IPS DF 19.7 (cell line): ENCODE measurements at regions not wholly inside any gene's neighbourhood (a gene's known extent, or its start where the extent isn't known, plus 50 kb on each side); places are given as distances from the start of the nearest gene placed in this dataset.

Experiments used
- DNase-seq: peaks from one replicate; pipeline ENCODE4 v3.0.0-alpha.2; 2013; ENCODE audit warnings: low read depth, low spot score

DNA sequence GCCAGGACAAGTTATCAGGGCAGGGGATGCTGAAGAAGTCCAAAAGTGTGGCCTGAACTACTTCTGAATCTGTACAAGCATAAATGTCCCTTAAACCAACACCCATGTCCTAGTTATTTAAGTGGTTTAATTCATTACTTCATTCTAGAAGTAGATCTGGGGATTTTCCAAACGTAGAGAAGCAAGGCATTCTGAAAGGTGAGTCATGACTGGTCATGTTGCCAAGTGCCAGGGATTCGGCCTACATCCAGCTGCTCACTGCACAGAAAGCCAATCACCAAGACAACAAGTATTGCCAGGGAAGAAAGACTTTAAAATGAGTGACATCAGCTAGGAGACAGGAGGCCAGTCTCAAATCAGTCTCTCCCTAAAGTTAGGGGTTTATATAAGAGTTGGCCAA, 396.6 kb downstream of the GABRB3 start:
- no peak for DNase-seq

DNA sequence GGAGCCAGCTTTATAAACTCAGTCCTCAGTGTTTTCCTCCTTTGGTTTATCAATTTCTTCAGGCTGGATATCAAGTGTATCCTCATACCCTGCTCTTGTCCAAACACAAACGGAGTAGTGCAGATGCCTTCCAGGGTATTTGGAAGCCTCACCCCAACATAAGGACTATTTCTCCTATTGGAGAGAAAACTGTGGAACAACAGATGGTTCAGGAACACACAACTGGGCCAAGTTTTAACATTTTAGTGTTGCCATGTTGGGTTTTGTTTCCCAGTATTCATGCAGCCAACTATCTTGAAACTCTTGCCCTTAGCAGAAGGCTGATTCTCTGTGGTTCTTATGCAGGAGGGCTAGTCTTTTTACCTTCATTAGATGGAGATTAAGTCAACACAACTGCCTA, 398.1 kb downstream of the GABRB3 start:
- no peak for DNase-seq

DNA sequence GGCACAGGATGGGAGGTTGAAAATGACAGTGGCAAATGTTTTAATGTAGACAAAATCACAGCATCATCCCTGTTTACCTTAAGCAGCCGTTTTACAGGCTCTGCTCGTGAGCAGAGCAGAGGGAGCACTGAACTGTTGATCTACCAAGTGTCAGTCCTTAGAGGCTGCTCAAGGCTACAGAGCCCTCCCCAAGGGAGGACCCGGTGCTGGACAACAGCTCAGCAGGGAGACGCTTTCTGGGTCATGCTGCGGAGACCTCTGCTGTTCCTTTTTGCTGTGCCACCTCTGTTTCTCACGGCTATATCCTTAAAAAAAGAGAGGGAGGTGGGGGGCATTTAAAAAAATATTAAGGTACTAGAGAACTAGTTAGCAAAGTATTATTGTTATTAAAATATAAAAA, 400.2 kb downstream of the GABRB3 start:
- DNase-seq = no peak

DNA sequence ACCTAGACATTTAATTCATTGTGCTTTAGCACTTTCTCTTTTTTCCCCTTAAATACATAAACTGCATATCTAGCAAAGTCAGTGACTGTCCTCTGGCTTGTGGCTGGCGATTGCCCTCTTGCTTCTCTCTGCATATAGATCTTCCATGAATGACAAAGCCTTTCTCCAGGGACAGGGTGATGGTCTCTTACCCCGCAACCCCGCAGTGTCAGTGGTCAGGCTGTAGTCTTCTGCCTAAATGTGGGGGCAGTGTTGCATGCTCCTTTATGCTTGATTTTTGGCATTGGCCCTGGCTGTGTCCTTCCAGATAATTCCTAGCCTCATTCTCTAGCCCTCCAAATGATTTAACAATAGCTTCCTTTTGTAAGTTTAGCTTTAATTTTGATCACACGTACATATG, 407.8 kb downstream of the GABRB3 start:
- DNase-seq = no peak

DNA sequence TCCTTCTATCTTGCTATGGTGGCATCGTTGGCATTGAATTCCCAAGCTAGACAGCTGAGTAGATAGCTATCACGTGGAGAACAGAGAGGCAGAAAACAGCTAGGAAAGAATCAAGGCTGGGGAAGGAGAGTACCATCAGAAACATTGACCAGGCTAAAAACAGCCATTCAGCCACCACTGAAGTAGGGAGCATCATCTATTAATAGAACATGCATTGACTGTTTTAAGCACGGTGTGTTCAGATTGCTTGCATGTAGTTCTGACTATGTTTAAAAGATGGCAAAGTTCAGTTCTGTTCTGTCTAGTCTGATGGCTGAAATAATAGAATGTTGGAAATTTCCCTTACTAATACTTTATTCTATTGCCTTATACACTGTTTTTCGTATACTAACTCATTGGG, 413.0 kb downstream of the GABRB3 start:
- DNase-seq = no peak

DNA sequence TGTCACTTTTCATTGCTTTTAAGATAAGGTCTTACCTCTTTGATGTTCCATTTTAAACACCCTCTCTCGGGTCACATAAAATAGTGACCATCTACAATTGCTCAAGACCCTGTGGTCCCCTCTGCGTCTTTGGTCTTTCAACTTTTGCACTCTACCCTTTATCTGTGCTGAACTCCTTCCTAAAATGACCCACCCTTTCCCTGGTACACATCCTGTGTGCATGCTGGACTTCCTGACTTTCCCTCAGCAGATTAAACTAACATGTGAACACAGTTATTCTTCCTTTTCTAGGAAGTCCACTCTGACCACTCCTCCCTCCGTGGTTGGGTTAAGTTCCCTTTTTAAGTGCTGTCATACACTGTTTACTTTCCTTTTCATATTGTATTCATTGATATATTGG, 414.2 kb downstream of the GABRB3 start:
- DNase-seq = no peak

DNA sequence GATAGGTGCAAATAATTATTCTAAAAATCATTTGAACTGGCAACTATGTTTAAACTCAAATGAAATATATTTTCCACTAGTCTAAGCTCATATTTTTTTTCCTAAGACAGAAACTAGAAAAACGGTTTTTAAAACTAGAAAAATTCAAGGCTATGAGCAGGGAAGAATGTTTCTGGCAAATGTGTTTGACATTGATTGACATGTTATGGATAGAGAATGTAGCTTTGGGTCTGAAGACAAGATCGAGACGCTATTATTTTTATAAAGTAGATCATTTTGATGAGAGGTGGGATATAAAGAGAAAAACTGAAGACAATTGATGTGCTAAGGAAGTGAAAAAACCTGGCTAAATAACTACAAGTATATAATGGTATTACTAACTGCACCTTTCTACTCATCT, 415.2 kb downstream of the GABRB3 start:
- no peak for DNase-seq

DNA sequence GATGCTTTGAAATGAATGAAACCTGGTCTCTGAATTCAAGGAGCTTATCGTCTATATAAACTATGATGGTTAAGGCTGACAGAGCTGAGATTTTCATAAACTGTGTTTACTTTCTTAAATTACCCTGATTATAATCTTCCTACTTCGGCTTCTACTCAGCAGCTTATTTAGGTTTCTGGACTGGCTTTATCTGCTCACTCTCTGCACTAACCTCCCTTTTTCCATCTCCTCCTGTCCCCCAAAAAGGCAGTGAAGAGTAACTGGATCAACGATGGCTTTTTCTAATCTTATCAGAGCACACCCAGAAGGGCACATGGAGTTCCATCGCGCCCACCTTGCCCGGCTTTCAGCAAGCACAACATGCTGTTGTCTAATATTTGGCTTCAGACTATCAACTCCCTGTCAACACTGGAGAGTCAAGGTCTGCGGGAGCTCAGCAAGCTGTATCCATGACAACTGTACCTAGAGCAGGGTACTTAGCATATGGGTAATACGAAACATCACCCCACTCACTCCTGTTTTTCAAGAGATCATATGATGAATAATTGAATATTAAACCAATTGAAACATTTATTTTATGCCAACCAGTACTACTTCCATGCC, 417.3 kb downstream of the GABRB3 start:
- DNase-seq = no peak

DNA sequence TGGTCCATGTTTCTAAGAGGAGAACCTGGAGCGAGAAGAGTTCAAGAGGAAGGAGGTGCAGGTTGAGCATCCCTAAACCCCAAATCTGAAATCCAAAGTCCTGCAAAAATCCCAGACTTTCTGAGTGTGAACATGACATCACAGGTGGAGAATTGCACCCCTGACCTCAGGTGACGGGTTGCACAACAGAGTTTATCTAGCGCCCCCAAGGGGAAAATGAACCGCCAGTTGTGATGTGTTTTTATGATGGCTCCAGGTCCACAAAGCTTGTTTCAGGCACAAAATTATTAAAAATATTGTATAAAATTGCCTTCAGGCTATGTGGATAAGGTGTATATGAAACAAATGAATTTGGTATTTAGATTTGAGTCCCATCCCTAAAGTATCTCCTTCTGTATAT, 420.0 kb downstream of the GABRB3 start:
- no peak for DNase-seq

DNA sequence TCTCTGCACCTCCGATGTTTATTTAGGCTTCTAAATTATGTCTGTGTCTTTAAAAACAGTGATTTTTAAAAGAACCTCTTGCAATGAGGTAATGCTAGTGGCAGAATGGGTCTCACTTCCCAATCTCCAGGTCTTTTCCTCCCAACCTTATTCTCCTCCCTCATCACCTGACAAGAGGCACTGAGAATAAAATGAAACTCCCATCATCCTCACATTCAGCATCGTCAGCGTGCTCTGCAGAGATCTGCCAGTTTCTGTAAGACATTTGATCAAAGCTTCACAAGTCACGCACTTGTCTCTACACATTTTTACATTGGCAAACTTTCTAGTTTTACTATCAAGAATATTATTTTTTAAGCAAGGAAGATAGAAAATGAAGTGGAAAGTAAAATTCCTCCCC, 420.5 kb downstream of the GABRB3 start:
- no peak for DNase-seq

DNA sequence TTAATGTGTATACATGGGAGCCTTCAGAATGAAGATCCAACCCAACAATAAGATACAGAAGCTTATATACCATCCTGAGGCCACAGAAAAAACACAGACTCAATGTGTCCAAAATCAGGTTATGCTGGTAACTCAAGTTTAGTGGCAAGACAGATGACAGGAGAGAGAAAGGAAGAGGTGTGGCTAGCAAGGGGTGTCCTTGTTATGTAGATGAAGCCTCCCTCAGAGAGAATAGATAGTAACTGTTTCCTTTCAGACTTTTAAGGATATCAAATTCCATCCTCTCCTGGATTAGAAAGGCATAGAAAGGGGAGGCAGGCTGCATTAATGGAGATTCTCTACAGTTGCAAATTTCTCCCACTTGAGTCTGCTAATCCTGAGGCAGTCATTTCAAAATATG, 447.4 kb downstream of the GABRB3 start:
- peak; percentile 77 for DNase-seq

DNA sequence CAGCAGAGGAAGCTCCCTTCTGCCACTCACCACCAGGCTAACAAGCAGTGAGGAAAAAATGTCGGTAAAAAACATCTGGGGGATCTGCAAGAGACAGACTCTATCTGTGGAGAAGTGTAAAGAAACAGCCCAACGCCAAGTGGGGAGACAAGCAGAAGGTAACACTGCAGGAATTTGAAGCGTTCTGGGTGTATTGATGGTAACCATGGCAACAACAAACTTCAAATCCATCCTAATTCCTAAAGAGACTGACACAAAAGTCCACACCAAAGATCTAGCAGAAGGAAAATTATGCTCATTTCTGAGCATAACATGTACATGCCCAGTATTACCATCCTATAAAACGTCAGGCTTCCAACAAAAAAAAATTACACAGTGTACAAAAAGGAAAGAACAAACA, 449.3 kb downstream of the GABRB3 start:
- DNase-seq = no peak

DNA sequence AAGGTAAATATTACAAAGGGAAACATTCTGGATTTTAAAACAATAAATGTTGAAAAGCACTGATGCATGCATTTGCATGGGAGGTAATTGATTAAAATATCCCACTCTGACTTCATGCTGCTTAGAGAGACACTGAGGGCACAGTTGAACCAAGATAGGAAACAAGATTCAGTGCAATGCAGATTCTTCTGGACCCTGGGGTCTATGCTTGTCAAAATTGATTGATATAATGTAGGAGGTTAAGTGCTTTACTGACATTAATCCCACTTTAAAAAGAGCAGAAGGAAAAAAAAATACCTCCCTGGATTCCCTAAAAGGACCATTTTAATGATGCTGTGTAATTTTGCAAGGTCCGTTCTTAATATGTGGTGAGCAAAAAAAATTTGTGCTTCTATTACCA, 454.2 kb downstream of the GABRB3 start:
- DNase-seq = no peak

DNA sequence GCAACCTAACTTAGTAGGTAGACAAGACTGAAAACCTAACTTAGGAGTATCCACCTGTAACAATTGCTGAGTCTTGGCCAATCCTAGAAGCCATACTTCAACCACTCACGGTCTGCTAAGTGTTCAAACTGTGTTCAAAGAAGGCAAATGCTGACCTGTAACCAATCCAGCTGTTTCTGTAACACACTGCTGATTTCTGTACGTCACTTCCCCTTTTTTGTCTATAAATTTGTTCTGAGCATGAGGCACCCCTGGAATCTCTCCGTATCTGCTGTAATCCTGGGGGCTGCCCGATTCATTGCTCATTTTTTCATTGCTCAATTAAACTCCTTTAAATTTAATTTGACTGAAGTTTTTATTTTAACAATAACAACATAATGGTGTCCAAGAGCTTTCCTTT, 451.4 kb upstream of the ATP10A start:
- DNase-seq = no peak

DNA sequence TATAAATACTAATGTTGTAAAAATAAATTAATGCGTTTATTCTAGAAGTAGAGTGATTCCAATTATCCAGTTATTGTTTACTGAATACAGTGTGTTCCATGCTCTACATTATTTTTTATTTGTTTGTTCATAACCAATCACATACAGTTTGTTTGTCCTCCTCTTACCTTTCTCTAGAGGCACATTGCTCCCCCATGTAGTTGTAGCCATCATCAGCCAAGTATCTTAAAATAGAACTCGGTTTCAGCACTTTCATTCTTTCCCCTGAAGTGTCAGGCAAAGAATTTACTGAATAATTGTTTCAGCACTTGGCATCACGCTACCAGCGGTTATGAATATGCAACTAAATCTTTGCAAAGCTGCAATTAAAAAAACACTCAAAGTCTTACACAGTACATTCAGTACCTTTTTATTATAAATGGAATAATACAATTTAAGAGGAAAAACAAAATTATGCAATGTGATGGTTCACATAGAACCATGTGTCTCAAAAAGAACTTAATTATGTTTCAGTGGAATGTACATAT, 448.6 kb upstream of the ATP10A start:
- DNase-seq = no peak

DNA sequence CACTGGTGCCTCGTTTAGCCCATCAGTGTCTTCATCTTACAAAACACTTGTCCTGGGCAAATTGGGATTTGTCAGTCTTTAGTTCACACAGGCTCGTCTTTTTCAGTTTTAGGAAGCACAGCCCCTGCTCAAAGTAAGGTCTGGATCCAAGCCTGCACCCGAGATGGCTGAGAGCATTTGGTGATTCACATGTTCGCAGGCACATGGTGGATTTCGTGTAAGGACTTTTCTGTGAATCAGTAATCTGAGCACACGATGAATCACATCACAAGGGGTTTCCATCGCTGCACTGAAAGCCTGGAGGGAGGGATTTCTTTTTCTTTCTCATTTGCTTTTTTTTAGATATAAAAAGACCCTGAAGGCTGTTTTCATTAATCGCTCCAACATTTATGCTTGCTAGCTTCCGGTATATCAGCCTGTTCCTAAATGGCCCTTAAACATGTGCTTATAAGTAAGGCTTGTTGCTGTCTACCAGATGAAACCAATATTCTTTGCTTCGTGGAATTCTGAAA, 435.6 kb upstream of the ATP10A start:
- no peak for DNase-seq

DNA sequence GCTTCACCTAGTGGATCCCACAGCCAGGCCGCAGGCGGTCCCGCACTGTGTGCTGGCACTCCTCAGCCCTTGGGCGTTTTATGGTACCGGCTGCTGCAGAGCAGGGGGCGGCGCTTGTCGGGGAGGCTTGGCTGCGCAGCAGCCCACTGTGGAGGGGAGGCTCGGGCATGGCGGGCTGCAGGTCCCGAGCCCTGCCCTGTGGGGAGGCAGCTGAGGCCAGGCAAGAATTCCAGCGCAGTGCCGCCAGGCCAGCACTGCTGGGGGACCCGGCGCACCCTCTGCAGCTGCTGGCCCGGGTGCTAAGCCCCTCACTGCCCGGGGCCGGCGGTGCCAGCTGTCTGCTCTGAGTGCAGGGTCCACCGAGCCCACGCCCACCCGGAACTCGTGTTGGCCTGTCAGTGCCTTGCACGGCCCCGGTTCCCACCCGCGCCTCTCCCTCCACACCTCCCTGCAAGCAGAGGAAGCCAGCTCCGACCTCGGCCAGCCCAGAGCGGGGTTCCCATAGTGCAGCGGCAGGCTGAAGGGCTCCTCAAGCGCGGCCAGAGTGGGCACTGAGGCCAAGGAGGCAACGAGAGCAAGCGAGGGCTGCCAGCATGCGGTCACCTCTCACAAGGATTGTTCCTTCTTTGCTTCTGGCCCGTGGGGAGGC, 435.0 kb upstream of the ATP10A start:
- no peak for DNase-seq

DNA sequence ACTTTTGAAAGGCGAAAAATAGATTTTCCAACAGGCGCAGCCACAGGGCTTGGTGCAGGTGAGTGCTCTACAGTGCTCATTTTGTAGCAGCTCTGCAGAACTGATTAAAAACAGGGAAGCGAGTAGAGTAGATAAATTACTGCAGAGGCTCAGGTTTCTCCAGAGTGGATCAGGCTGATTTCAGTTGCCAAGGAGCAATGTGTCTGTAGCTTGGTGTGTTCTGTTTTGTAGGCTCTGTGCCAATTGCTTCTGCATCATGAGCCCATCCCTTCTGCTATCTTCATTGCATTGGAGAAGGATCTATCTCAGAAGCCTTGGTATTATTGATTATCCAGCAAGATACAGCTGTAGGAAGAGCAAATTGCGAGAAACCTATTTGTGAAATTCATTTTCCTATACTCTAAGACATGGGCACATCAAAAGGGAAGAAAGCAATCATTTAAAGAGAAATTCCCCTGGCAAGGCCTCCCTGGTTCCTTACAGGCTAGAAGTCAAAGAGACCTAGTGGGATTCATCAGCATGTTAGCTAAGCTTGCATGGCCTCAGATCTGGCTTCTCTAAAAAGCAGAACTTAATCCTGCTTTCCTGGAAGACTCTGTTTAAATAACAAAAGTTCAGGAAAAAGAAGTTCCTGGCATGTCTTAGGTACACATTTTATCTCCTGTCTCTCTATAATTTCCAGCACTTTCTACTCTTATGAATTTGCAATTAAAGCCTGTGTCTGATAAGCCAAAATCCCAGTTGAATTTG, 432.4 kb upstream of the ATP10A start:
- DNase-seq = no peak

DNA sequence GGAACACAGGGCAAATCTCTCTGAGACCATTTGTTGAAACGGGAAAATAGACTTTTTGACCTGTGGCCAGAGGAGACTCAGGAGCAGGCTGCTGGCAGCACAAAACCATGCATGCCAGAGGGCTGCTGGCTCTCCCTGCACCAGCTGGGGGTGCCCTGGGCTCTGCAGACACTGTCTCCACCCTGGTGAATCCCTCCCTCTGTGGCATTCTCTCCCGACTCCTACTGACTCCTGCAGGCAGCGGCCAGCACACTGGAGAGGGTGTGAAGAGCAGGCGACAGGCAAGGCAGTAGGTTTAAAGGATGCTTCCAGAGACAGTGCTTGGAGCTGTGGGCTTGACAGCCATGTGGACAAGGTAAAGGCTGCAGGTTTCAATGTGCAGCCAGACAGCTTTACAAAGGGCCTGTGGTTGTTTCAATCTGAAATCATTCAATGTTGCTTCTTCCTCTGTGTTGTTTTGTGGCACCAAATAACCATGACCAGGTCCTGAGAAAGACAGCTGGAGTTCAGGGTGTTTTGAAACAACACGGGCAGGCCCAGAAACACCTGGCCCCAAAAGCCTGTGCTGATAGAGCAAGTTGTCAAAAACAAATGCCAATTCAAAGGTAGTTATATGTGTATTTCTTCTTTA, 431.0 kb upstream of the ATP10A start:
- peak; percentile 56 for DNase-seq

DNA sequence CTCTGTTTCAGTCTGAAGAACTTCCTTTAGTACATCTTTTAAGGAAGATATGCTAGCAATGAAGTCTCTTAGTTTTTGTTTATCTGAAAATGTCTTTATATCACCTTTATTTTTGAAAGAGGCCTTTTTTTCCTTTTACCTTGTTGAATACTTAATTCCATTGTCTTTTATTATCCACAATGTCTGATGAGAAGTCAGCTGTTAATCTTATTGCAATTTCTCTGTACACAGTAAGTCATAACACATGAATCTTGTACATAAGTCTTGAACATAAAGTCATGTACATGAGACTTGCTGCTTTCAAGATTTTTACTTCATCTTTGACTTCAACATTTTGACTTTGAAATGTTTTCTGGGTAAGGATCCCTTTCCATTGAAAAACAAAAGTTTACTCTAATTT, 424.3 kb upstream of the ATP10A start:
- no peak for DNase-seq

DNA sequence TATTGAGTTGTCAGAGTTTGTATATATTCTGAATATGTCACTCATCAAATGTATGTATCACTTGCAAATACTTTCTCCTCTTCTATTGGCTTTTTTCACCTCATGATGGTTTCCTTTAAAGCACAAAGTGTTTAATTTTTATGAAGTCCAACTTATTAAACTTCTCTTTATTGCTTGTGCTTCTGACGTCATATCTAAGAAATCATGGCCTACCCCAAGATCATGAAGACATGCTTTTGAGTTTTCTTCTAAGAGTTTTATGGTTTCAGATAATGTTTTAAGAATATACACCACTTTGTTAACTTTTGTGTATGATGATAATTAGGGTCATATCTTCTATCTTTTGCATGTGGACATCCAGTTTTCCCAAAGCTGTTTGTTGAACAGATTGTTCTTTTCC, 417.2 kb upstream of the ATP10A start:
- DNase-seq = no peak

DNA sequence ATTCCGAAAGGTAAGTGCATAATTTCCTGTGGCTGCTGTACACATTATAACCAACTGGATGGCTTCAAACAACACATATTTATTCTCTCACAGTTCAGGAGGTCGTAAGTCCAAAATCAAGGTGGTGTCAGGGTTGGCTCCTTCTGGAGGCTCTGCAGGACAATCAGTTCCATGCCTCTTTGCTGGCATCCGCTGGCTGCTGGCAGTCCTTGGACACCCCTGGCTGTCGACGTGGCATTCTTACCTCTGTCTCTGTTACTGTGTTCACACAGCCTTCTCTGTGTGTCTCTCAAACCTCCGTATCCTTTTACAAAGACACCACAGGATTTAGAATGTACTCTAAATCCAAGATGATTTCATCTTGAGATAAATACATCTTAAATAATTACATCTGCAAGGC, 398.8 kb upstream of the ATP10A start:
- DNase-seq = no peak
